ENCODE measurements at regions not wholly inside any gene's neighbourhood (a gene's known extent, or its start where the extent isn't known, plus 50 kb on each side); places are given as distances from the start of the nearest gene placed in this dataset.

DNA sequence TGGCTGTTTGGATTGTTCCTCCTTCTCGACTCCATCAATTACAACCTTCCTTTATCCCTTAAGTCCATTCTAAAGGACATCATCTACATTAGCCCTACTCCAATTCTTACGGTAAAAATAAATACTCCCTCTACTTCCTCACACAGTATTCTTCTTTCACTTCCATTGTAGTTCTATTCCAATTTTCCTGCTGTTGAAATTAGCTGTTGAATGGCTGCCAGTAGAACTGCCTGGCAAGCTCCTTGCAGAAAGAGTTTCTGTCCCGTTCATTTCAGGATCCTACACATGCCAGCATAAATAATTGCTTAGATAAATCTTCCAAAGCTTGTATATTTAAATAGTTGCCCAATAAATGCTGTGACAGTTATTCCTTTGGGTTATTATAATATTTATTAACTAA lies 459.3 kb upstream of the TRIB2 start:
- Histone ChIP-seq H3K27ac (no peak overlapping the region), H3K4me3 (no peak overlapping the region)
- TF ChIP-seq CTCF (IDR thresholded peaks at IDR 0.05) = no peak
- DNase-seq (ENCODE audit: low spot score) = no peak

GRCh38 chr2:12259493-12259892 lies 457.2 kb upstream of the TRIB2 start:
- TF ChIP-seq CTCF (IDR thresholded peaks at IDR 0.05) = no peak
- no peak overlapping the region for H3K27ac ChIP-seq

DNA sequence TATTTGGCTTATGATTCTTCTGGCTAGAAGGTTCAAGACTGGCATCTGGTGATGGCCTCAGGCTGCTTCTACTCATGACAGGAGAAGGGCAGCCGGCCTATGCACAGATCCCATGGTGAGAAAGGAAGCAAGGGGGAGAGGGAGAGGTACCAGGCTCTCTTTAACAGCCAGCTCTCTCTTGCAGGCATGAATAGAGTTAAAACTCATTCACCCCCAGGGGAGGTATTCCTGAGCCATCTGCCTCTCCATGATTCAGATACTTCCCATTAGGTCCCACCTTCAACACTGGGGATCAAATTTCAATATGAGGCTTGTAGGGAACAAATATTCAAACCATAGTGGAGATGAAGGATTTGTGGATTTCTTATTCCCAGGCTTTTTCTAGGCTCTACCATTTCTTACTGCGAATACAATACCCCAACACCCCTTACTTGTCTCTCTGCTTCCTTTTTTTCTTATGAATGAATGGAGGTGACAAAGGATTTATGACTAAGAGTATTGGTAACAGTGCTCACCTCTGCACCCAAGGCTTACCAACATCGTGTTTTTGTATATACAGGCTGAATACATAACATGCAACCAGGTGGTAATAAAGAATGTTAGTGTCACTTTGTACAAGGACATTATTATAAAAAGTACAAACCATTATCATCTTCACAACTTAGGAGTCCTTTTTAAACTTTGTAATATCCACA lies 454.6 kb upstream of the TRIB2 start:
- no peak overlapping the region for H3K4me3 ChIP-seq
- TF ChIP-seq CTCF (IDR thresholded peaks at IDR 0.05) = no peak
- DNase-seq (ENCODE audit: low spot score) = no peak
- no peak overlapping the region for H3K27ac ChIP-seq

More at GRCh38 chr2:12259493-12259892, 457.2 kb upstream of the TRIB2 start:
- H3K4me3 ChIP-seq = no peak overlapping the region
- DNase-seq (ENCODE audit: low spot score) = no peak

- no peak for DNase-seq (ENCODE audit: low spot score)
- no peak for TF ChIP-seq CTCF (IDR thresholded peaks at IDR 0.05)
- H3K4me3 ChIP-seq = no peak overlapping the region
- H3K27ac ChIP-seq = no peak overlapping the region
Observed at GRCh38 chr2:12262681-12263436, 453.9 kb upstream of the TRIB2 start.

GRCh38 chr2:12263730-12264129 lies 453.0 kb upstream of the TRIB2 start:
- TF ChIP-seq CTCF (IDR thresholded peaks at IDR 0.05) = no peak
- H3K27ac ChIP-seq = no peak overlapping the region
- no peak overlapping the region for H3K4me3 ChIP-seq
- no peak for DNase-seq (ENCODE audit: low spot score)

GRCh38 chr2:12264146-12264545 lies 452.6 kb upstream of the TRIB2 start:
- no peak for TF ChIP-seq CTCF (IDR thresholded peaks at IDR 0.05)
- Histone ChIP-seq H3K4me3 (no peak overlapping the region), H3K27ac (no peak overlapping the region)
- no peak for DNase-seq (ENCODE audit: low spot score)

GRCh38 chr2:12265646-12266045 lies 451.1 kb upstream of the TRIB2 start:
- TF ChIP-seq CTCF (IDR thresholded peaks at IDR 0.05) = no peak
- Histone ChIP-seq H3K27ac (no peak overlapping the region), H3K4me3 (no peak overlapping the region)
- DNase-seq (ENCODE audit: low spot score) = no peak

All from coronary artery (tissue), 2 donors.